ENCODE measurements at regions not wholly inside any gene's neighbourhood (a gene's known extent, or its start where the extent isn't known, plus 50 kb on each side); places are given as distances from the start of the nearest gene placed in this dataset.
"Not testable (repeated sequence)": the region's sequence is repeated elsewhere in the genome, so short reads cannot be mapped to it uniquely, and the experiment has no call there.

DNA sequence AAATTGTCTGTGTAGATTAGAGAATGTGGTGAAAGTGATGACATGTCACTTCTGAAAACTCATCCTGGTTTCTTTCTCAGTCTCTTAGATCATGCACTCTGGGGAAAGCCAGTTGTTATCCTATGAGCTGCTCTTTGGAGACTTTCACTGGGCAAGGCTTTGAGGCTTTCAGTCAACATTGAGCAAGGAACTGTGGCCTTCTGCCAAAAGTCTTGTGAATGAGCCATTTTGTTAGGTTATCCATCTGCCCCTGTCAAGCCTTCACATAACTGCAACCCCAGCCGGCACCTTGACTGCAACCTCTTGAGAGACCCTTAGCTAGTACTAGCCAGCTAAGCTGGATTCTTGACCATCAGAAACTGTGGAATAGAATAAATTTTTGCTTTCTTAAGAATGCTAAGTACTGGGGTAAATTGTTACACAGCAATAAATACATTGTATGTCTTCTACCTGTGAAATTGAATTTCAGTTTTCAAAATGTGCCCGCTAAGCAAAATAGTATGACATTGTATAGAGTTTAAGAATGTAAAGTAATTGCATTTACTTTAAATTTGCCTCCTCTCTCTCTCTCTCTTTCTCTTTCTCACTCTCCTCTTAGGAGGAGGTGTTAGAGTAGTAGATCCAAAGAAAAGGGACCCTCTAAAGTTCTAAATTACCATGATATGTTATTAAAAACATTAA, 1273.0 kb downstream of the RAPGEF2 start:
- H3K9ac ChIP-seq (ENCODE audit: low read depth, low read length) = no peak overlapping the region
- H3K36me3 ChIP-seq (ENCODE audit: insufficient read depth, low read depth, low read length) = no peaks in the 10 kb centered on the region
- H3K9me3 ChIP-seq (ENCODE audit: insufficient read depth, low read depth, low read length) = no peaks in the 10 kb centered on the region
- H3K27me3 ChIP-seq (ENCODE audit: insufficient read depth, low read length) = no peaks in the 10 kb centered on the region
- H3K4me3 ChIP-seq (ENCODE audit: low read length) = no peak overlapping the region
- H3K27ac ChIP-seq (ENCODE audit: low read length) = no peak overlapping the region
- H3K4me1 ChIP-seq (ENCODE audit: insufficient read depth, low read length) = no peaks in the 10 kb centered on the region

GRCh38 chr4:160386846-160387245, 1284.0 kb downstream of the RAPGEF2 start:
- H3K9me3 ChIP-seq (ENCODE audit: insufficient read depth, low read depth, low read length) = peaks cover 21% of the 10 kb centered on the region; the same call in 1 of the 2 replicates
- H3K4me1 ChIP-seq (ENCODE audit: insufficient read depth, low read length) = no peaks in the 10 kb centered on the region
- no peak overlapping the region for H3K9ac ChIP-seq (ENCODE audit: low read depth, low read length)
- no peak overlapping the region for H3K4me3 ChIP-seq (ENCODE audit: low read length)
- H3K27me3 ChIP-seq (ENCODE audit: insufficient read depth, low read length) = no peaks in the 10 kb centered on the region
- H3K36me3 ChIP-seq (ENCODE audit: insufficient read depth, low read depth, low read length) = no peaks in the 10 kb centered on the region
- H3K27ac ChIP-seq (ENCODE audit: low read length) = no peak overlapping the region

GRCh38 chr4:160399826-160400225, 1296.9 kb downstream of the RAPGEF2 start:
- Histone ChIP-seq H3K27me3 (ENCODE audit: insufficient read depth, low read length) (no peaks in the 10 kb centered on the region), H3K9me3 (ENCODE audit: insufficient read depth, low read depth, low read length) (no peaks in the 10 kb centered on the region), H3K4me3 (ENCODE audit: low read length) (no peak overlapping the region), H3K4me1 (ENCODE audit: insufficient read depth, low read length) (no peaks in the 10 kb centered on the region), H3K9ac (ENCODE audit: low read depth, low read length) (no peak overlapping the region), H3K27ac (ENCODE audit: low read length) (no peak overlapping the region), H3K36me3 (ENCODE audit: insufficient read depth, low read depth, low read length) (no peaks in the 10 kb centered on the region)

DNA sequence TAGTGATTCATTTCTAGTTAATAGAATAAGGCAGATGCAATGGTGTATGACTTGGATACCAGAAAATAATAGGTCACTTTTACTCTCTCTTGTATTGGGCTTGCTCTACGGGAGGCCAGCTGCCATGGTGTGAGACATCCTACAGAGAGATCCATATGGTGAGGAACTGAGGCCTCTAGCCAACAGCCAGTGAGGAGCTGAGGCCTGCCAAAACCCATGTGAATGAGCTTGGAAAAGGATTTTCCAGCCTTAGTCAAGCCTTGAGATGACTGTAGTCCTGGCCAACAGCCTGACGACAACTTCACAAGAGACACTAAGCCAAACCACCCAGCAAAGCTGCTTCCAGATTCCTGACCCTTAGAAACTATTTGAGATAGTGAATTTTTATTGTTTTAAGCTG, 1300.2 kb downstream of the RAPGEF2 start:
- peaks cover 5% of the 10 kb centered on the region; the same call in 1 of the 2 replicates for H3K4me1 ChIP-seq (ENCODE audit: insufficient read depth, low read length)
- H3K27ac ChIP-seq (ENCODE audit: low read length) = no peak overlapping the region
- no peaks in the 10 kb centered on the region for H3K36me3 ChIP-seq (ENCODE audit: insufficient read depth, low read depth, low read length)
- H3K9me3 ChIP-seq (ENCODE audit: insufficient read depth, low read depth, low read length) = no peaks in the 10 kb centered on the region
- H3K9ac ChIP-seq (ENCODE audit: low read depth, low read length) = no peak overlapping the region
- H3K4me3 ChIP-seq (ENCODE audit: low read length) = no peak overlapping the region
- no peaks in the 10 kb centered on the region for H3K27me3 ChIP-seq (ENCODE audit: insufficient read depth, low read length)

DNA sequence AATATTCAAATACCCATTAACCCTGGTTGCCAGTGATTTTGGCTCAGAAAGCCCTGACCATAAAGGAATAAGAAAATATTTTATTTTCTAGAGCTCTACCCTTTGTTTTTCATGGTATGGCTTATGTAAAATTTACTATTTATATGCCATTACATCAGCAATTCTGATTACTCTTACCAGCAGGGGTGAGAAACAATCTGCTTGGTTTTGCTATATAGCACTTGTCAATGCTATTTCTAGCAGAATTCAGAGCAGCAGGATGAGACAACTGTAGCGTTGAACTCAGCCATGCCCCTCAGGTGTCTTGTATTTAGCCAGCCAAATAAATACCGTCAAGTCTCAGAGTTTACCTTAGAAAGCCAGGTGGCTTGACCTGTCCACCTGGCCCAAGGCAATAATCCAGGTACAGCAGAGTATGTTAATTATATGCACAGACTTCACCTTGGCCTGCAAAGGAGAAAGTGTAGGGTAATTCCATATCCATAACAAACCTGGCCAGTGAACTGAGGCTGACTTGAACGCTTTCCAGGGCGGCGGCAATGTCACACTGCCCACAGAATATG, 1303.5 kb downstream of the RAPGEF2 start:
- Histone ChIP-seq H3K9ac (ENCODE audit: low read depth, low read length) (no peak overlapping the region), H3K27me3 (ENCODE audit: insufficient read depth, low read length) (no peaks in the 10 kb centered on the region), H3K9me3 (ENCODE audit: insufficient read depth, low read depth, low read length) (no peaks in the 10 kb centered on the region), H3K27ac (ENCODE audit: low read length) (no peak overlapping the region), H3K36me3 (ENCODE audit: insufficient read depth, low read depth, low read length) (no peaks in the 10 kb centered on the region), H3K4me1 (ENCODE audit: insufficient read depth, low read length) (peaks cover 5% of the 10 kb centered on the region; the same call in 1 of the 2 replicates), H3K4me3 (ENCODE audit: low read length) (no peak overlapping the region)

DNA sequence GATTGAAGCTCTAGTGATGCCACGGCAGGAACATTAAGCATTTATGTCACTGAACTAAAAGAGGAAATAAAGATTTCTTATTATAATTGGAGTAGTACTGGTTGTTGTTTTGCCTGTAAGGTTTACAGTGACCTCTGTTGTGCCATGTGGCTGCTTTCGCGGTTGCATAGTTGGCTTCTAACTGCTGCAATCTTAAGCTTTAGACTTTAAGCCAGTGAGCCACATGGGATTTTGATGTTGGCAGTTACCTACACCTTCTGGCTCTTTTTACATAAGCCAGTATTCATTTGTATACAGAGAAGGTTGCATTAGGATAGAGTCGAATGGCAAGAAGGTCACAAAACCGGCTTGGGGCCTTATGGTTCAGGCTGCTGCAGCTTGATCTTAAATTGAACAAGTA, 1311.6 kb downstream of the RAPGEF2 start:
- Histone ChIP-seq H3K36me3 (ENCODE audit: insufficient read depth, low read depth, low read length) (no peaks in the 10 kb centered on the region), H3K27me3 (ENCODE audit: insufficient read depth, low read length) (no peaks in the 10 kb centered on the region), H3K4me1 (ENCODE audit: insufficient read depth, low read length) (no peaks in the 10 kb centered on the region), H3K27ac (ENCODE audit: low read length) (no peak overlapping the region), H3K9me3 (ENCODE audit: insufficient read depth, low read depth, low read length) (no peaks in the 10 kb centered on the region), H3K4me3 (ENCODE audit: low read length) (no peak overlapping the region), H3K9ac (ENCODE audit: low read depth, low read length) (no peak overlapping the region)

GRCh38 chr4:160423879-160424451, 1321.1 kb downstream of the RAPGEF2 start:
- Histone ChIP-seq H3K4me1 (ENCODE audit: insufficient read depth, low read length) (no peaks in the 10 kb centered on the region), H3K27me3 (ENCODE audit: insufficient read depth, low read length) (no peaks in the 10 kb centered on the region), H3K36me3 (ENCODE audit: insufficient read depth, low read depth, low read length) (no peaks in the 10 kb centered on the region), H3K9ac (ENCODE audit: low read depth, low read length) (no peak overlapping the region), H3K4me3 (ENCODE audit: low read length) (no peak overlapping the region), H3K27ac (ENCODE audit: low read length) (no peak overlapping the region), H3K9me3 (ENCODE audit: insufficient read depth, low read depth, low read length) (no peaks in the 10 kb centered on the region)

DNA sequence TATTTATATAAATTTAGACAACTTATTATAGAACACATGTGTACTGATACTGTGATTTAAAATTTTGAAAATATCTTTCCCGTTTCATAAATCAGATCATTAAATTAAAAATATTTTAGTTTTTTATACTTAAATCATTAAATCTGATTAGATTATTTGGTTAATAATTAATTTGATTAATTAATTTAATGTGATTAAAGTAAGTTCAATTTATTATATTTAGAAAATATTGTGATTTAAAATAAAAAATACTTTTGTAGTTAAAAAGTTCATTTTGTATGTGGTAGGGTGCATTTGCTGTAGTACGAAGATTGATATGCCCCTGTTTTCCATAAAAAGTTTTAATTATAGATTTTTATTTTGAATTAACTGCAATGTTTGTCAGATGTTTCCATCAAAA, 1323.4 kb downstream of the RAPGEF2 start:
- H3K4me3 ChIP-seq (ENCODE audit: low read length) = no peak overlapping the region
- no peaks in the 10 kb centered on the region for H3K4me1 ChIP-seq (ENCODE audit: insufficient read depth, low read length)
- no peak overlapping the region for H3K27ac ChIP-seq (ENCODE audit: low read length)
- H3K9me3 ChIP-seq (ENCODE audit: insufficient read depth, low read depth, low read length) = no peaks in the 10 kb centered on the region
- no peaks in the 10 kb centered on the region for H3K36me3 ChIP-seq (ENCODE audit: insufficient read depth, low read depth, low read length)
- no peak overlapping the region for H3K9ac ChIP-seq (ENCODE audit: low read depth, low read length)
- no peaks in the 10 kb centered on the region for H3K27me3 ChIP-seq (ENCODE audit: insufficient read depth, low read length)

DNA sequence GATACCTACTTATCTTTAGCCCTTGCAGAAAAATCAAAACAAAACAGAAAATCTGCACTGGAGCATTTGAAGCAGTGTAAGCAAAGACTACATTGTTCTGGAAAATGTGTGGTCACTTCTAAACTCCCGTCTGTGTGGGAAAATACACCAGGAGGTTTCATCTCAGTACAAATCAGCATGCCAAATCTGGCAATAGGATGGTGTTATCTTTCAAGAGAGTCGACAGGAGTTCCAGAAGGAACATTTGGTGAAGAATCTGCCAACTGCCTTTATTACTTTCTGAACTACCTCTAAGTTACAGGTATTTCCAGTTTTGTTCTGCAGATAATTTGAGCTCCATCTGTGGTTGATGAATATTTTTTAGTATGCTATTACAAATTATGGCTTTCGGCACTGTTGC, 1348.0 kb downstream of the RAPGEF2 start:
- Histone ChIP-seq H3K27ac (ENCODE audit: low read length) (no peak overlapping the region), H3K4me3 (ENCODE audit: low read length) (no peak overlapping the region), H3K9me3 (ENCODE audit: insufficient read depth, low read depth, low read length) (no peaks in the 10 kb centered on the region), H3K4me1 (ENCODE audit: insufficient read depth, low read length) (no peaks in the 10 kb centered on the region), H3K9ac (ENCODE audit: low read depth, low read length) (no peak overlapping the region), H3K27me3 (ENCODE audit: insufficient read depth, low read length) (no peaks in the 10 kb centered on the region), H3K36me3 (ENCODE audit: insufficient read depth, low read depth, low read length) (no peaks in the 10 kb centered on the region)

DNA sequence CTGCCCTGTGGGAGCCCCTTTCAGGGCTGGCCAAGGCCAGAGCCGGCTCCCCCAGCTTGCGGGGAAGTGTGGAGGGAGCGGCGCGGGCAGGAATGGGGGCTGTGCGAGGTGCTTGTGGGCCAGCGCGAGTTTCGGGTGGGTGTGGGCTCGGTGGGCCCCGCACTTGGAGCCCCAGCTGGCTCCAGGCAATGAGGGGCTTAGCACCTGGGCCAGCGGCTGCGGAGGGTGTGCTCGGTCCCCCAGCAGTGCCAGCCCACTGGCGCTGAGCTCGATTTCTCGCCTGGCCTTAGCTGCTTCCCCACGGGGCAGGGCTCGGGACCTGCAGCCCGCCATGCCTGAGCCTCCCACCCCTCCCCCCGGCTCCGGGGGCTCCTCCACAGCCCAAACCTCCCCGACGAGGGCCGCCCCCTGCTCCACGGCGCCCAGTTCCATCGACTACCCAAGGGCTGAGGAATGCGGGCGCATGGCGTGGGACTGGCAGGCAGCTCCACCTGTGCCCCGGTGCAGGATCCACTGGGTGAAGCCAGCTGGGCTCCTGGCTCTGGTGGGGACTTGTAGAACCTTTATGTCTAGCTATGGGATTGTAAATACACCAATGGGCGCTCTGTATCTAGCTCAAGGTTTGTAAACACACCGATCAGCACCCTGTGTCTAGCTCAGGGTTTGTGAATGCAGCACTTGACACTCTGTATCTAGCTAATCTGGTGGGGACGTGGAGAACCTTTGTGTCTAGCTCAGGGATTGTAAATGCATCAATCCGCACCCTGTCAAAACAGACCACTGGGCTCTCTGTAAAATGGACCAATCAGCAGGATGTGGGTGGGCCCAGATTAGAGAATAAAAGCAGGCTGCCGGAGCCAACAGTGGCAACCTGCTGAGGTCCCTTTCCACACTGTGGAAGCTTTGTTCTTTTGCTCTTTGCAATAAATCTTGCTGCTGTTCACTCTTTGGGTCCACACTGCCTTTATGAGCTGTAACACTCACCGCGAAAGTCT, 1379.1 kb downstream of the RAPGEF2 start:
- H3K4me3 ChIP-seq (ENCODE audit: low read length); H3K4me1 ChIP-seq (ENCODE audit: insufficient read depth, low read length); H3K9ac ChIP-seq (ENCODE audit: low read depth, low read length); H3K27me3 ChIP-seq (ENCODE audit: insufficient read depth, low read length); H3K27ac ChIP-seq (ENCODE audit: low read length); H3K9me3 ChIP-seq (ENCODE audit: insufficient read depth, low read depth, low read length); H3K36me3 ChIP-seq (ENCODE audit: insufficient read depth, low read depth, low read length): not testable (repeated sequence)

DNA sequence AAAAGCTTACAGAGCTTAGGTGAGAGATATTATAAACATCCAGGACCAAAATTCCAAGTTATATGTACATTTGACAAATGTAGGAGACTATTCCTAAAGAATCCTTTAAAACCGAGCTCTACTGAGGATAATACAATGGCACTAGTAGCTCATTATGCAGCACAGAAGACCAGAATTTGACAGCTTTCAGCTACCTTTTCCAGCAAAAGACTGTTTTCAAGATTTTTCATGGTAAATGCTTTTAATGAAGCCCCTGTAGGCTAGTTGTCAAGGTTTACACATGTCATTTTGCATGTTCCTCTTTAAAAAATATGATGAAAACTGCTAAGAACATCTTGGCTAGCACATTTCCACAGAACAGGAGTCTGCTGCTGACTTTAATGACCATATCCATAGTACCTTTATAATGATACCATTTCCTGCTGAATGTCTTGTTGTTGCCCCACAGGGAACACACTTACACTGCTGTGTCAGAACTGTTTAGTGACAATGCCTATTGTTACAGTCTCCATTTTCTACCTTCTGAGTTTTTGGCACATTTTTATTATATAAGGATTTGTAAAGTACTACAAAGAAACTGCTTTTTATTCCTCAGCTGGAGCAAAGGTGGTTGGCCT, 1382.3 kb downstream of the RAPGEF2 start:
- no peak overlapping the region for H3K4me3 ChIP-seq (ENCODE audit: low read length)
- no peak overlapping the region for H3K9ac ChIP-seq (ENCODE audit: low read depth, low read length)
- H3K9me3 ChIP-seq (ENCODE audit: insufficient read depth, low read depth, low read length) = peaks cover 7% of the 10 kb centered on the region; the same call in 1 of the 2 replicates
- H3K27ac ChIP-seq (ENCODE audit: low read length) = no peak overlapping the region
- no peaks in the 10 kb centered on the region for H3K36me3 ChIP-seq (ENCODE audit: insufficient read depth, low read depth, low read length)
- no peaks in the 10 kb centered on the region for H3K4me1 ChIP-seq (ENCODE audit: insufficient read depth, low read length)
- H3K27me3 ChIP-seq (ENCODE audit: insufficient read depth, low read length) = no peaks in the 10 kb centered on the region
